H54 (cell line): ENCODE measurements at regions not wholly inside any gene's neighbourhood (a gene's known extent, or its start where the extent isn't known, plus 50 kb on each side); places are given as distances from the start of the nearest gene placed in this dataset.

Experiments used
- DNase-seq: peaks from one replicate; pipeline ENCODE4 v3.0.0; 2011; ENCODE audit warnings: low spot score, mixed read lengths; ENCODE audit not compliant: insufficient read length
- FAIRE-seq: peaks from 3 replicates; lab custom pipeline; 2011; peaks lifted over from hg19 to GRCh38; lab: Jason Lieb, UNC
- POLR2A ChIP-seq: IDR thresholded peaks from 2 replicates; pipeline ENCODE4 v1.6.1; 2011; ENCODE audit warnings: low read depth, mild to moderate bottlenecking, low read length

DNA sequence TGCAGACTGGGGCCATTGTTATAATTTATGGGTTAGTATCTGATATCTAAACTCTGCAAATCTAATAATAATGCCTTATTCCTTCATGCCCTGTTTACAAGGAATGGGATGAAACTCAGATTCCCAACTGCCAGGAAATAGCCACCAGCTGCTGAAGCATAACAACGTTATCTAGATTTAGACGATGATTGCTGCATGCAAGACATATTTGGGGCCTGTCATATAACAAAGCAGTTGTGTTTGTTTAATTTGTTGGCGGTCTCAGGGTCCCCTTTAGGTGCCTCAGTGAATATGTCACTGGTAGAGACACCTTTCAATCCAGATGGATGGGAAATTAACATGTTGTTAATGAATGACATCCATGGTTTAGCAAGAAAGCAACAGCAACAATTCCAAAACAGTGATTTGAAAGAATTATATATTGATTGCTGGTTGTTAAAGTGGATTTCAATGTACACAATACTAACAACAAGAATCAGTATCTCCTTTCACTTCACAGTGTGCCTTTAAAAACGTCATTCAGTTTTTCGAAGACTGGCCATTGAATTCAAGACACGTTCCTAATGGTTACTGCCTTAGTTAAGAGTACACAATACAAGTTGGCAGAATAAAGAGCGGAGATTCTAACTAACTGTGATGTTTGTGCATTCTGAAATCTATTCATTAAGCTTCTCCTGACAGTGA, 860.6 kb upstream of the CELF2 start:
- FAIRE-seq (no peak), DNase-seq (no peak)
- TF ChIP-seq POLR2A: no peak

GRCh38 chr10:10160821-10161312, 856.8 kb upstream of the CELF2 start:
- FAIRE-seq (no peak), DNase-seq (no peak)
- TF ChIP-seq POLR2A: no peak

GRCh38 chr10:10164848-10165247, 852.8 kb upstream of the CELF2 start:
- DNase-seq (no peak), FAIRE-seq (no peak)
- TF ChIP-seq POLR2A: no peak

- no peak for DNase-seq
- TF ChIP-seq POLR2A: no peak
- FAIRE-seq: no peak
Measured at GRCh38 chr10:10165415-10165814, 852.3 kb upstream of the CELF2 start.

GRCh38 chr10:10178476-10178875, 839.2 kb upstream of the CELF2 start:
- FAIRE-seq: no peak
- TF ChIP-seq POLR2A: no peak
- no peak for DNase-seq

DNA sequence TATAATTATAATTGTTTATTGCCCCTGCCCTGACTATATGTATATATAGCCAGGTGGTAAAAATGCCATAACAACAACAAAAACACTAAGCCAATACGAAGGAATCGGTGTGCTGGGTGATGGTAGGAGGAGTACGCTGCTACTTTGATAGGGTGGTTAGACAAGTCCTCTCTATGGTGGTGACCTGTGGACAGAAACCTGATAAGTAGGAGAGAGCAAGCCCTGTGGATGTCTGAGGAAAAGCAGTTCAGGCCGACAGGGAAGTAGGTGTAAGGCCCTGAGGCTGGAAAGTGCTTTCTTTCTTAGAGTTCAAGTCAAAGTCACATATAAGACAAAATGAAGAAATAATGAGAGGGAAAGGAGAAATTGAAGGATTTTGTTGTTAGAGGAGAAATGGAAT, 823.8 kb upstream of the CELF2 start:
- no peak for FAIRE-seq
- DNase-seq: no peak
- no peak for TF ChIP-seq POLR2A

DNA sequence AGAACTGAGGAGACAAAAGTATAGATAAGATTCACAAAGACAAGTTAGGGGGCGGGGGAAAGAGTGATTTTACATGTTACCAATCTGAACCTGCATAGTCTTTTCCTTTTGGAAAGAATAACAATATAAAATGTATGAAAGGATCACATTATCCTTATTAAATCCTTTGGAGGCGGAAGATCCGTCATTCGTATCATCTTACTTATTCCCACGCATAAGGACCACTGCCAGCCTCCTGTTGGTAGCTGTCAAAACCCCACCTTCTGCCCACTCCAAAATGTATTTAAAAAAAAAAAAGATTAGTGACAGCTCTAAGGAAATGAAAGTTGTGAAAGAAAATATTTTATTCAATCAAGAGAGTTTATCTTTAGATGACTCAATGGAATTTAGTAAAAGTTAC, 821.0 kb upstream of the CELF2 start:
- FAIRE-seq: no peak
- no peak for DNase-seq
- no peak for TF ChIP-seq POLR2A

DNA sequence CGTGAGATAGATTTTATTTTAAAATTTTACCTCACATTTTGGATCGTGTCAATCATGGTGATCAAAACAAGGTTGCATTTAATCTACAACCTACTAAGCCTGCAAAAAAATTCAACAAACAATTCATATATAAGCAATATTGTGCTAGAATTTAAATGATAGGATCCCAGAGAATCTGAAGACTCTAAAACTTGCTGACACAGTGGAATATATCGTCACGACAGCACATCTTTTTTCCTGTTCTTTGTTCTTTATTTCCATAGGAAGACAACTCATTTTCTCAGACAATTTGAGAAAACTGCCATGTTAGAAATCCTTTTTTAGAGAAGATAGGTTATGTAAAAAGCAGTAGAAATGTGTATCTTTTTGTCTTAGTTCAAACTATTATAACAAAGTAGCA, 820.2 kb upstream of the CELF2 start:
- no peak for FAIRE-seq
- no peak for DNase-seq
- no peak for TF ChIP-seq POLR2A

DNA sequence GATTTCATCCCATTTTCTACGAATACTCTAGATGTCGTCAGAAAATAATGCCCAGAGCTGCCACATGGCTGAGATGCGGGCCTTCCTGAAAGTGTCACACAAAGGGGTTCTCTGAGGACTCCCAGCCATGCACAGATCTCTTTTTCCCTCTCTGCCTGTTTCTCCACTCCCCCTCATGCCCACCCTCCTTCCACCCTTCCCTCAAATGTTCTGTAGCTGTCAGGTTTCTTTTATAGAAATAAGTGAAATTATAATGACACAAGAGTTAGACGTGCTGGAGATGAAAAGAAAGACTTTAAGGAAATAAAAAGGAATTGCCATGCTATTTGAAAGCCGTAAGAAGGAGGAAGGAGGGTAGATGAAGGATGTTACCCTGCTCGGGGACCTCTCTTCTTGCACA, 819.3 kb upstream of the CELF2 start:
- no peak for TF ChIP-seq POLR2A
- FAIRE-seq: no peak
- DNase-seq: no peak

- DNase-seq: no peak
- no peak for FAIRE-seq
- no peak for TF ChIP-seq POLR2A
Measured at GRCh38 chr10:10204415-10204814, 813.3 kb upstream of the CELF2 start.

GRCh38 chr10:10205906-10206305, 811.8 kb upstream of the CELF2 start:
- FAIRE-seq: no peak
- no peak for DNase-seq
- TF ChIP-seq POLR2A: no peak

DNA sequence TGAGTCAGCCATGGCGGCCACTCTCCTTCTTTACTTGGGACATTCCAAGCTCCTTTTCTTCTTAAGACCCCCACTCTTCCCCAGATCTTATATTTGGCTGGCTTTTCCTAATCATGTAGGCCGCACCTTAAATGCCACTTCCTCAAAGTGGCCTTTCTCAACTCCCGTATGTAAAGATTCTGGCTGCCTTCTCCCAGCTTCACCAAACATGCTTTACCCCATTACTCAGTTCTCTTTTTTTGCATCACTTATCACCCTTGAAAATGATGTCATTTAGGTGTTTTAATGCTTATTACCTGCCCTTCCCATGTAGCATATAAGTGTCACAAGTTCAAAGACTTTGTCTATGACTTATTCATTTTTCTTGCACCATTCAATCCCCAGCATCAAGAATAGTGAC, 810.1 kb upstream of the CELF2 start:
- FAIRE-seq (no peak), DNase-seq (no peak)
- no peak for TF ChIP-seq POLR2A

- TF ChIP-seq POLR2A: no peak
- FAIRE-seq (no peak), DNase-seq (no peak)
Measured at GRCh38 chr10:10208196-10208595, 809.5 kb upstream of the CELF2 start.

GRCh38 chr10:10209167-10209566, 808.5 kb upstream of the CELF2 start:
- TF ChIP-seq POLR2A: no peak
- DNase-seq (no peak), FAIRE-seq (no peak)

DNA sequence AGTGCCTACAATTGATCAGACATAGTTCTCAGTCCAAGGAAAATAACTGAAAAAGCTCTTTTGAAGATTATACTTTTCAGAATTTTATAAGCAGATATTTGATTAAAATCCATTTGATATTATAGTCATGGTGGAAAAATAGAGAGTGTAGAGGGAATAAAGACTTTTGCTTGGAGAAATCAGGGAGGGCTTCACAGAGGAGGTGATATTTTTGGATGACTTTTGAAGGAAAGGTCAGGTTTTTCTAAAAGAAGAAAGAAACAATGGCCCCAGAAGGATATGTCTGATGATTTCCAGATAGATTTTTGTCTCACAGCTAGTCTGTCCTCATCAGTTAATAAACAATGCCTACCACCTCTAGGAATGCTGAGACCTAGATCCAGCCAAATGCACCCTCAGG, 806.3 kb upstream of the CELF2 start:
- no peak for DNase-seq
- no peak for TF ChIP-seq POLR2A
- no peak for FAIRE-seq
